H1 (cell line): ENCODE measurements at regions not wholly inside any gene's neighbourhood (a gene's known extent, or its start where the extent isn't known, plus 50 kb on each side); places are given as distances from the start of the nearest gene placed in this dataset.

Experiments
- ATF2 ChIP-seq: IDR thresholded peaks from 2 replicates; pipeline ENCODE4 v1.6.1; 2012; ENCODE audit warnings: low read length, inconsistent platforms
- CREB1 ChIP-seq: IDR thresholded peaks from 2 replicates; pipeline ENCODE4 v1.6.1; 2012; ENCODE audit warnings: inconsistent platforms
- RFX5 ChIP-seq: IDR thresholded peaks from 2 replicates; pipeline ENCODE4 v1.6.1; 2011; ENCODE audit warnings: low read depth, low read length, improper control_type of control experiment, borderline replicate concordance
- TF ChIP-seq, protein P1 (sequence below): IDR thresholded peaks from 2 replicates; pipeline ENCODE4 v1.6.1; 2011; ENCODE audit warnings: low read length, improper control_type of control experiment
- TF ChIP-seq, protein P2 (sequence below): IDR thresholded peaks from 2 replicates; pipeline ENCODE4 v1.6.1; 2012; ENCODE audit warnings: inconsistent platforms

DNA sequence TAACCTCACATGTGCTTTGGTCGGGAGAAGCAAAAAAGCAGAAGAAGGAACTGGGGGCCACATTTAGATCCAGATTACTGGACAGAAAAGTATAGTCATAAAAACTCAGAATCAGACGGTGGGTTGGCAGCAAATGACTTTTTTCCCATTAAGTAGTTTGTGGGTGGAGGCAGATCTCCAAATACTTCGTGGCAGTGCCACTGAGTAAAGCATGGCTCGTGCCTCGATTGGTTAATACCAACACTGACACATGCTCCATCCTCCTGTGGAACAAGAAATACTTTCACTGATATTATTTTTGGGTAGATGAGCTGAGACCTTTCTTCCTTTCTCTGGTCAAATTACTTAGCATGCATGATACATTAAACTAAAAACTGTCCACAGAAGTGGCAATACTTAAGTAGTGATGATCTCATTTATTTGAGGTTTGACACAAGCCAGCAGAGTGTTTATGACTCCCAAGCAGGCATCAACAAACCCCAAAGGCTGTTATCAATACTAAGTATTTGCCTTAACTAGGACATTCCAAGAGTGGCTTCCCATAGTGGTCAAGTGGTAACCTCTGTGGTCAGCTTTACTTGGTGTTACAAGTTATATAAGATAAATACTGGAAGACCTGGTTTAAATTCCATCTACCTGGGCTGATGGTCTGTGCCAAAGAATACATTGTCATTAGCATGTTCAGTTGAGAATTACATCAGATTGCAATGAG is 500.0 kb upstream of the RUNX1 start (continued):
- TF ChIP-seq ATF2 (no peak), CREB1 (no peak), RFX5 (no peak)
- TF ChIP-seq, protein P1, sequence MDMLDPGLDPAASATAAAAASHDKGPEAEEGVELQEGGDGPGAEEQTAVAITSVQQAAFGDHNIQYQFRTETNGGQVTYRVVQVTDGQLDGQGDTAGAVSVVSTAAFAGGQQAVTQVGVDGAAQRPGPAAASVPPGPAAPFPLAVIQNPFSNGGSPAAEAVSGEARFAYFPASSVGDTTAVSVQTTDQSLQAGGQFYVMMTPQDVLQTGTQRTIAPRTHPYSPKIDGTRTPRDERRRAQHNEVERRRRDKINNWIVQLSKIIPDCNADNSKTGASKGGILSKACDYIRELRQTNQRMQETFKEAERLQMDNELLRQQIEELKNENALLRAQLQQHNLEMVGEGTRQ, result no peak
- TF ChIP-seq, protein P2, sequence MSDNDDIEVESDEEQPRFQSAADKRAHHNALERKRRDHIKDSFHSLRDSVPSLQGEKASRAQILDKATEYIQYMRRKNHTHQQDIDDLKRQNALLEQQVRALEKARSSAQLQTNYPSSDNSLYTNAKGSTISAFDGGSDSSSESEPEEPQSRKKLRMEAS, result no peak
